Kidney epithelial cell (primary cell): ENCODE measurements at regions not wholly inside any gene's neighbourhood (a gene's known extent, or its start where the extent isn't known, plus 50 kb on each side); places are given as distances from the start of the nearest gene placed in this dataset.

ENCODE experiments used
- DNase-seq: peaks from one replicate; pipeline ENCODE4 v3.0.0-alpha.2; 2010; ENCODE audit warnings: low read depth
- H3K27me3 ChIP-seq: 2 replicates; pipeline ENCODE4 v1.6.0; 2011; ENCODE audit warnings: low read length; ENCODE audit not compliant: control insufficient read depth, insufficient read depth
- H3K36me3 ChIP-seq: 2 replicates; pipeline ENCODE4 v1.5.1; 2011; ENCODE audit warnings: low read length; ENCODE audit not compliant: control insufficient read depth, insufficient read depth
- H3K4me3 ChIP-seq: 2 replicates; pipeline ENCODE4 v1.5.1; 2011; ENCODE audit warnings: low read depth, mild to moderate bottlenecking, control low read depth, low read length
- CTCF ChIP-seq: IDR thresholded peaks from 2 replicates; pipeline ENCODE4 v1.5.1; 2011; ENCODE audit warnings: mild to moderate bottlenecking, moderate library complexity, low read length, control low read depth, inconsistent platforms; ENCODE audit not compliant: insufficient read depth, poor library complexity, severe bottlenecking

GRCh38 chr4:162282684-162283083, 118.9 kb upstream of the FSTL5 start:
- DNase-seq, result no peak
- Histone ChIP-seq H3K36me3 (no peaks in the 10 kb centered on the region), H3K4me3 (no peak overlapping the region), H3K27me3 (no peaks in the 10 kb centered on the region)
- TF ChIP-seq CTCF, result no peak

GRCh38 chr4:162274354-162274753, 110.6 kb upstream of the FSTL5 start:
- DNase-seq, result no peak
- Histone ChIP-seq H3K4me3 (no peak overlapping the region), H3K27me3 (no peaks in the 10 kb centered on the region), H3K36me3 (no peaks in the 10 kb centered on the region)
- TF ChIP-seq CTCF, result no peak

GRCh38 chr4:162272215-162272614, 108.4 kb upstream of the FSTL5 start:
- Histone ChIP-seq H3K4me3 (no peak overlapping the region), H3K36me3 (no peaks in the 10 kb centered on the region), H3K27me3 (no peaks in the 10 kb centered on the region)
- TF ChIP-seq CTCF, result no peak
- DNase-seq, result no peak

- Histone ChIP-seq H3K36me3 (no peaks in the 10 kb centered on the region), H3K27me3 (no peaks in the 10 kb centered on the region), H3K4me3 (no peak overlapping the region)
- TF ChIP-seq CTCF, result no peak
- DNase-seq, result no peak
Observed at GRCh38 chr4:162268911-162269310, 105.1 kb upstream of the FSTL5 start.

- no peak for DNase-seq
- no peaks in the 10 kb centered on the region for H3K36me3 ChIP-seq
- TF ChIP-seq CTCF, result no peak
- H3K27me3 ChIP-seq, result no peaks in the 10 kb centered on the region
- no peak overlapping the region for H3K4me3 ChIP-seq
Observed at GRCh38 chr4:162265802-162266201, 102.0 kb upstream of the FSTL5 start.

GRCh38 chr4:162245051-162245450, 81.3 kb upstream of the FSTL5 start:
- DNase-seq, result no peak
- H3K27me3 ChIP-seq, result no peaks in the 10 kb centered on the region
- no peak for TF ChIP-seq CTCF

More at GRCh38 chr4:162245051-162245450, 81.3 kb upstream of the FSTL5 start:
- Histone ChIP-seq H3K36me3 (no peaks in the 10 kb centered on the region), H3K4me3 (no peak overlapping the region)
